ENCODE measurements at regions not wholly inside any gene's neighbourhood (a gene's known extent, or its start where the extent isn't known, plus 50 kb on each side); places are given as distances from the start of the nearest gene placed in this dataset.

DNA sequence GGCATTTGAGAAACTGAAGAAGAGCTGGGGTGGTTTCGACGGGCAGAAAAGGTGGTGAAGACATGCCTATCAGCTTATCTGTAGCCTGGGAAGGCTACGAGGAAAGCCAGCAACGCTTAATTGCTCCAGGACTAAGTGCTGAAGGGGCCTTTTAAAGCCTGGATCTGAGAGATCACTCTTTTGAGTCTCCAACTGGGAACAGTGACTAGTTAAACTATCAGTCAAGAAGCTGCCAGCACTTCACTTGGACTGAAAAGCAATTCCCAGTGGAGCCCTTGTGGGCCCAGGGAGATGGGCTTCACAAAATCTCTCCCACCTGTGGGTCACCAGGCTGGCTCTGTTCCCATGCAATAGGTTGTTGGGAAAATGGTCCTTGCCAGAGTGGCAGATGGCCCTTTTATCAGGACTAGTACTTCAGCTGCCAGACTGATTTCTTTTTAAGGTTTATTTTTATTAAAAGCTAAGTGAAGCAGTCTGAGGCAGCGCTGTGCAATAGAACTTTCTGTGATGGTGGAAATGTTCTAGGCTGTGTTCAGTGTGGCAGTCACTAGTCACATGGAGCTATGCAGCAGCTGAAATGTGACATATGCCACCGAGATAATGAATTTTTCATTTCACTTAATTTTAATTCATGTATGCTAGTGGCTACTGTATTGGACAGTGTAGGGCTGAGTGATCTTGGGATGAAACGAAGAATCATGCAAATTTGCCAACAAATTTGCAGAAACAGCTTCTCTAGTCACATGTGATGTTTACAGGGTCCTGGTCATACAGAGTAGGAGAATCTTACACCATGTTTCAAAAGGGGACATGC, 276.8 kb downstream of the PCNX1 start:
- Histone ChIP-seq H3K4me2 (ENCODE audit: insufficient read depth, low read length) (no peak overlapping the region), H3K9me3 (replicated peaks; ENCODE audit: control insufficient read depth, insufficient read depth, low read length) (no peaks in the 10 kb centered on the region), H4K20me1 (replicated peaks; ENCODE audit: control insufficient read depth, extremely low read depth, insufficient read depth, low read length) (no peaks in the 10 kb centered on the region), H3K4me1 (ENCODE audit: control insufficient read depth, extremely low read depth, insufficient read depth, low read length) (peaks cover 11% of the 10 kb centered on the region), H3K9me1 (replicated peaks; ENCODE audit: control insufficient read depth, extremely low read depth, insufficient read depth, low read length) (no peaks in the 10 kb centered on the region), H3K27me3 (ENCODE audit: control insufficient read depth in 2 of 2, insufficient read depth in 2 of 2, low read length in 2 of 2) (no peaks in the 10 kb centered on the region), H3K79me2 (ENCODE audit: control insufficient read depth, insufficient read depth, low read length) (no peaks in the 10 kb centered on the region), H3K27ac (ENCODE audit: insufficient read depth, low read depth, low read length) (no peak overlapping the region), H3K36me3 (ENCODE audit: control insufficient read depth in 2 of 2, extremely low read depth in 1 of 2, insufficient read depth in 2 of 2, low read length in 2 of 2) (no peaks in the 10 kb centered on the region), H3K4me3 (replicated peaks in 1 of 3; ENCODE audit: insufficient read depth in 1 of 3, low read depth in 1 of 3, low read length in 3 of 3) (no peak overlapping the region), H2AFZ (ENCODE audit: low read depth, low read length) (no peak overlapping the region), H3K9ac (replicated peaks; ENCODE audit: extremely low read depth, insufficient read depth, low read length) (no peak overlapping the region)
- ChIA-PET CTCF (interaction anchor here (0.7 to 1.4 kb wide), 3 partner anchors 487 to 671 kb away, joined by 3 to 4 read pairs (median 4); no protein-coding TSS in a partner anchor), POLR2A (no interaction called here)
- FAIRE-seq = no peak
- dilution Hi-C loops (cut with MboI; ENCODE audit: extremely low pct_ligation_motif_present, low sequenced_read_pairs) = no loop called here
- no TSS peak for BruUV-seq (replicated peaks)
- TF ChIP-seq POLR2A (IDR thresholded peaks at IDR 0.05; ENCODE audit: low read depth, low read length) = no peak
- TF ChIP-seq POLR2AphosphoS5 (IDR thresholded peaks at IDR 0.05; ENCODE audit: insufficient read depth, low read depth, low read length) = no peak
- TF ChIP-seq, protein P1, sequence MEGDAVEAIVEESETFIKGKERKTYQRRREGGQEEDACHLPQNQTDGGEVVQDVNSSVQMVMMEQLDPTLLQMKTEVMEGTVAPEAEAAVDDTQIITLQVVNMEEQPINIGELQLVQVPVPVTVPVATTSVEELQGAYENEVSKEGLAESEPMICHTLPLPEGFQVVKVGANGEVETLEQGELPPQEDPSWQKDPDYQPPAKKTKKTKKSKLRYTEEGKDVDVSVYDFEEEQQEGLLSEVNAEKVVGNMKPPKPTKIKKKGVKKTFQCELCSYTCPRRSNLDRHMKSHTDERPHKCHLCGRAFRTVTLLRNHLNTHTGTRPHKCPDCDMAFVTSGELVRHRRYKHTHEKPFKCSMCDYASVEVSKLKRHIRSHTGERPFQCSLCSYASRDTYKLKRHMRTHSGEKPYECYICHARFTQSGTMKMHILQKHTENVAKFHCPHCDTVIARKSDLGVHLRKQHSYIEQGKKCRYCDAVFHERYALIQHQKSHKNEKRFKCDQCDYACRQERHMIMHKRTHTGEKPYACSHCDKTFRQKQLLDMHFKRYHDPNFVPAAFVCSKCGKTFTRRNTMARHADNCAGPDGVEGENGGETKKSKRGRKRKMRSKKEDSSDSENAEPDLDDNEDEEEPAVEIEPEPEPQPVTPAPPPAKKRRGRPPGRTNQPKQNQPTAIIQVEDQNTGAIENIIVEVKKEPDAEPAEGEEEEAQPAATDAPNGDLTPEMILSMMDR (IDR thresholded peaks at IDR 0.05; ENCODE audit: extremely low read depth in 1 of 2, insufficient read depth in 1 of 2, low read depth in 1 of 2, low read length in 2 of 2) = no peak
- no peak for TF ChIP-seq FOS (IDR thresholded peaks at IDR 0.05; ENCODE audit: borderline replicate concordance, insufficient read depth, low read length)
- DNase-seq (ENCODE audit: low read depth, low spot score) = no peak
- intact Hi-C loops (cut with micrococcal nuclease) = no loop called here

DNA sequence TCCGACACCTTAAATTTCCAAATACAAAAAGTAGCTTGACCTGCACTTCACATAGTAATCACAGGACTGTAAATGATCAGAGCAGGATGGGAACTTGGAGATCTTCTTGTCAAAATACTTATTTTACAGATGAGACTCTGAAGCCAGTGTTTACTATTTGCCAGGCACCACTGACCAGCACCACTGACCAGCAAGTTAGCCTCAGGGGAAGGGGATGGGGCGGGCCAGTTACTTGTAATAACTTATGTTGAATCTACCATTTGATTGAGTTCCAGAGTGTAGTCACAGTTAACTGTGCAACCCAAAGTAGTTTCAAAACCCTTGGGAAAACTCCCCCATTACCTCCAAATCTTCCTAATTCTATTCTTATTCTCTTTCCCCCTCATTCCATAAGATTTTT, 278.4 kb downstream of the PCNX1 start:
- no peak for DNase-seq (ENCODE audit: low read depth, low spot score)
- ChIA-PET POLR2A (interaction anchor here (0.6 kb wide), 1 partner anchor 66 kb away, joined by 3 read pairs; no protein-coding TSS in a partner anchor), CTCF (interaction anchor here (1.4 kb wide), 1 partner anchor 670 kb away, joined by 4 read pairs; no protein-coding TSS in a partner anchor)
- H3K27me3 ChIP-seq (ENCODE audit: control insufficient read depth in 2 of 2, insufficient read depth in 2 of 2, low read length in 2 of 2) = no peaks in the 10 kb centered on the region
- TF ChIP-seq EZH2 (IDR thresholded peaks at IDR 0.05; ENCODE audit: borderline replicate concordance, low read depth, low read length, severe bottlenecking) (no peak), GATA2 (IDR thresholded peaks at IDR 0.05; ENCODE audit: insufficient read depth, insufficient read length, low read depth, low read length) (no peak), MYC (IDR thresholded peaks at IDR 0.05; ENCODE audit: low read depth, low read length) (no peak), JUN (IDR thresholded peaks at IDR 0.05; ENCODE audit: borderline replicate concordance, insufficient read depth, insufficient read length, low read depth) (no peak), POLR2A (IDR thresholded peaks at IDR 0.05; ENCODE audit: low read depth, low read length) (no peak), FOS (IDR thresholded peaks at IDR 0.05; ENCODE audit: borderline replicate concordance, insufficient read depth, low read length) (no peak), POLR2AphosphoS5 (IDR thresholded peaks at IDR 0.05; ENCODE audit: insufficient read depth, low read depth, low read length) (no peak)
- TF ChIP-seq, protein P1 (IDR thresholded peaks at IDR 0.05; ENCODE audit: extremely low read depth in 1 of 2, insufficient read depth in 1 of 2, low read depth in 1 of 2, low read length in 2 of 2) = no peak
- TF ChIP-seq, protein P2, sequence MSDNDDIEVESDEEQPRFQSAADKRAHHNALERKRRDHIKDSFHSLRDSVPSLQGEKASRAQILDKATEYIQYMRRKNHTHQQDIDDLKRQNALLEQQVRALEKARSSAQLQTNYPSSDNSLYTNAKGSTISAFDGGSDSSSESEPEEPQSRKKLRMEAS (IDR thresholded peaks at IDR 0.05; ENCODE audit: insufficient read depth, insufficient read length) = no peak
- dilution Hi-C loops (cut with MboI; ENCODE audit: extremely low pct_ligation_motif_present, low sequenced_read_pairs) (no loop called here), intact Hi-C loops (cut with micrococcal nuclease) (no loop called here)
- no peak overlapping the region for H3K4me2 ChIP-seq (ENCODE audit: insufficient read depth, low read length)
- no peak for FAIRE-seq
- H3K27ac ChIP-seq (ENCODE audit: insufficient read depth, low read depth, low read length) = no peak overlapping the region
- H4K20me1 ChIP-seq (replicated peaks; ENCODE audit: control insufficient read depth, extremely low read depth, insufficient read depth, low read length) = no peaks in the 10 kb centered on the region
- H3K36me3 ChIP-seq (ENCODE audit: control insufficient read depth in 2 of 2, extremely low read depth in 1 of 2, insufficient read depth in 2 of 2, low read length in 2 of 2) = no peaks in the 10 kb centered on the region
- no peak overlapping the region for H3K4me3 ChIP-seq (replicated peaks in 1 of 3; ENCODE audit: insufficient read depth in 1 of 3, low read depth in 1 of 3, low read length in 3 of 3)
- no peaks in the 10 kb centered on the region for H3K9me3 ChIP-seq (replicated peaks; ENCODE audit: control insufficient read depth, insufficient read depth, low read length)
- H3K79me2 ChIP-seq (ENCODE audit: control insufficient read depth, insufficient read depth, low read length) = no peaks in the 10 kb centered on the region
- H3K9ac ChIP-seq (replicated peaks; ENCODE audit: extremely low read depth, insufficient read depth, low read length) = no peak overlapping the region
- H3K9me1 ChIP-seq (replicated peaks; ENCODE audit: control insufficient read depth, extremely low read depth, insufficient read depth, low read length) = no peaks in the 10 kb centered on the region
- H2AFZ ChIP-seq (ENCODE audit: low read depth, low read length) = no peak overlapping the region
- BruUV-seq (replicated peaks) = no TSS peak
- peaks cover 11% of the 10 kb centered on the region for H3K4me1 ChIP-seq (ENCODE audit: control insufficient read depth, extremely low read depth, insufficient read depth, low read length)
